Endodermal cell (in vitro differentiated cells): ENCODE measurements at regions not wholly inside any gene's neighbourhood (a gene's known extent, or its start where the extent isn't known, plus 50 kb on each side); places are given as distances from the start of the nearest gene placed in this dataset.

Experiments used
- DNase-seq: peaks from one replicate; pipeline ENCODE4 v3.0.0-alpha.2; 2017
- H3K27ac ChIP-seq: 2 replicates; pipeline ENCODE4 v1.5.1; 2013; ENCODE audit warnings: mild to moderate bottlenecking, low read depth, low read length, moderate library complexity
- H3K27me3 ChIP-seq: 2 replicates; pipeline ENCODE4 v1.6.1; 2013; ENCODE audit warnings: mild to moderate bottlenecking, low read length, moderate library complexity; ENCODE audit not compliant: insufficient read depth, control insufficient read depth, poor library complexity, severe bottlenecking
- H3K36me3 ChIP-seq: 2 replicates; pipeline ENCODE4 v1.7.0; 2013; ENCODE audit warnings: mild to moderate bottlenecking, low read length, moderate library complexity; ENCODE audit not compliant: control insufficient read depth, insufficient read depth
- H3K4me1 ChIP-seq: one replicate; pipeline ENCODE4 v1.7.0; 2013; ENCODE audit warnings: low read length; ENCODE audit not compliant: control insufficient read depth, insufficient read depth
- H3K4me3 ChIP-seq: 2 replicates; pipeline ENCODE4 v1.5.1; 2013; ENCODE audit warnings: mild to moderate bottlenecking, low read length, moderate library complexity
- H3K9ac ChIP-seq: 2 replicates; pipeline ENCODE4 v1.6.1; 2013; ENCODE audit warnings: mild to moderate bottlenecking, low read length, moderate library complexity; ENCODE audit not compliant: poor library complexity, severe bottlenecking; ENCODE audit errors: extremely low read depth
- H3K9me3 ChIP-seq: 2 replicates; pipeline ENCODE4 v1.6.1; 2013; ENCODE audit warnings: mild to moderate bottlenecking, low read length, moderate library complexity; ENCODE audit not compliant: control insufficient read depth
- H3K27ac Mint-ChIP-seq: 2 replicates; pipeline ENCODE4 v1.8.0; 2020; ENCODE audit warnings: mixed read lengths
- H3K27me3 Mint-ChIP-seq: 2 replicates; pipeline ENCODE4 v1.8.0; 2021; ENCODE audit warnings: mild to moderate bottlenecking, mixed read lengths; ENCODE audit not compliant: insufficient read depth
- H3K36me3 Mint-ChIP-seq: 2 replicates; pipeline ENCODE4 v1.8.0; 2020; ENCODE audit warnings: low read depth, mixed read lengths
- H3K4me1 Mint-ChIP-seq: 2 replicates; pipeline ENCODE4 v1.8.0; 2020; ENCODE audit warnings: mixed read lengths
- H3K4me3 Mint-ChIP-seq: 2 replicates; pipeline ENCODE4 v1.8.0; 2020; ENCODE audit warnings: mild to moderate bottlenecking, moderate library complexity, mixed read lengths
- H3K9me3 Mint-ChIP-seq: 2 replicates; pipeline ENCODE4 v1.8.0; 2020; ENCODE audit warnings: mild to moderate bottlenecking, mixed read lengths
- WGBS, 2 experiments: methylation state at CpG; one replicate each; pipeline versions ENCODE4 v1.1.5 to v1.1.7; 2013; ENCODE audit warnings: missing lambda C conversion rate in 2 of 2, mixed read lengths in 1 of 2; ENCODE audit not compliant: insufficient coverage in 1 of 2, insufficient read length in 1 of 2; 5-methylcytosine and 5-hydroxymethylcytosine counted together
- TF ChIP-seq, protein P1 (sequence below): fragments of 200-600 bp; sonication (generic); conservative IDR thresholded peaks from 2 replicates; pipeline ENCODE4 v1.5.0; 2021; ENCODE audit warnings: antibody characterized with exemption, mild to moderate bottlenecking

GRCh38 chr6:113595911-113596376 lies 261.2 kb upstream of the MARCKS start:
- Mint-ChIP-seq H3K27ac (no peak overlapping the region), H3K9me3 (peaks cover 2% of the 10 kb centered on the region), H3K4me3 (no peak overlapping the region), H3K4me1 (peaks cover 35% of the 10 kb centered on the region), H3K36me3 (no peaks in the 10 kb centered on the region), H3K27me3 (no peaks in the 10 kb centered on the region)
- H3K9ac ChIP-seq = no peak overlapping the region
- H3K9me3 ChIP-seq = no peaks in the 10 kb centered on the region
- DNase-seq = no peak
- H3K4me1 ChIP-seq = peaks cover 3% of the 10 kb centered on the region
- no peaks in the 10 kb centered on the region for H3K36me3 ChIP-seq
- TF ChIP-seq, protein P1, sequence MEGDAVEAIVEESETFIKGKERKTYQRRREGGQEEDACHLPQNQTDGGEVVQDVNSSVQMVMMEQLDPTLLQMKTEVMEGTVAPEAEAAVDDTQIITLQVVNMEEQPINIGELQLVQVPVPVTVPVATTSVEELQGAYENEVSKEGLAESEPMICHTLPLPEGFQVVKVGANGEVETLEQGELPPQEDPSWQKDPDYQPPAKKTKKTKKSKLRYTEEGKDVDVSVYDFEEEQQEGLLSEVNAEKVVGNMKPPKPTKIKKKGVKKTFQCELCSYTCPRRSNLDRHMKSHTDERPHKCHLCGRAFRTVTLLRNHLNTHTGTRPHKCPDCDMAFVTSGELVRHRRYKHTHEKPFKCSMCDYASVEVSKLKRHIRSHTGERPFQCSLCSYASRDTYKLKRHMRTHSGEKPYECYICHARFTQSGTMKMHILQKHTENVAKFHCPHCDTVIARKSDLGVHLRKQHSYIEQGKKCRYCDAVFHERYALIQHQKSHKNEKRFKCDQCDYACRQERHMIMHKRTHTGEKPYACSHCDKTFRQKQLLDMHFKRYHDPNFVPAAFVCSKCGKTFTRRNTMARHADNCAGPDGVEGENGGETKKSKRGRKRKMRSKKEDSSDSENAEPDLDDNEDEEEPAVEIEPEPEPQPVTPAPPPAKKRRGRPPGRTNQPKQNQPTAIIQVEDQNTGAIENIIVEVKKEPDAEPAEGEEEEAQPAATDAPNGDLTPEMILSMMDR = no peak
- 94 to 95% methylated on average over 4 to 6 of the region's 6 CpGs for WGBS, 2 experiments
- no peak overlapping the region for H3K27ac ChIP-seq
- H3K27me3 ChIP-seq = no peaks in the 10 kb centered on the region
- no peak overlapping the region for H3K4me3 ChIP-seq

GRCh38 chr6:113596387-113597230 lies 260.5 kb upstream of the MARCKS start:
- no peaks in the 10 kb centered on the region for H3K27me3 Mint-ChIP-seq
- peaks cover 30% of the 10 kb centered on the region for H3K4me1 Mint-ChIP-seq
- no peak for DNase-seq
- Histone ChIP-seq H3K36me3 (no peaks in the 10 kb centered on the region), H3K4me3 (no peak overlapping the region), H3K27me3 (no peaks in the 10 kb centered on the region), H3K4me1 (peaks cover 3% of the 10 kb centered on the region), H3K9ac (no peak overlapping the region), H3K27ac (no peak overlapping the region), H3K9me3 (no peaks in the 10 kb centered on the region)
- TF ChIP-seq, protein P1 = no peak
- H3K27ac Mint-ChIP-seq = no peak overlapping the region
- H3K4me3 Mint-ChIP-seq = no peak overlapping the region
- H3K36me3 Mint-ChIP-seq = no peaks in the 10 kb centered on the region
- 86 to 89% methylated on average over 5 of the region's 5 CpGs for WGBS, 2 experiments
- H3K9me3 Mint-ChIP-seq = peaks cover 2% of the 10 kb centered on the region

GRCh38 chr6:113597231-113597583 lies 259.9 kb upstream of the MARCKS start:
- no peak overlapping the region for H3K27ac ChIP-seq
- no peak overlapping the region for H3K4me3 Mint-ChIP-seq
- no peaks in the 10 kb centered on the region for H3K36me3 Mint-ChIP-seq
- no peak for DNase-seq
- WGBS, 2 experiments = 35 to 50% methylated on average over 1 of the region's 1 CpG
- H3K36me3 ChIP-seq = no peaks in the 10 kb centered on the region
- H3K9me3 Mint-ChIP-seq = peaks cover 2% of the 10 kb centered on the region
- no peak overlapping the region for H3K9ac ChIP-seq
- no peaks in the 10 kb centered on the region for H3K9me3 ChIP-seq
- H3K4me1 Mint-ChIP-seq = peaks cover 24% of the 10 kb centered on the region
- no peak overlapping the region for H3K27ac Mint-ChIP-seq
- no peaks in the 10 kb centered on the region for H3K27me3 Mint-ChIP-seq
- TF ChIP-seq, protein P1 = no peak
- H3K27me3 ChIP-seq = no peaks in the 10 kb centered on the region
- no peak overlapping the region for H3K4me3 ChIP-seq
- peaks cover 3% of the 10 kb centered on the region for H3K4me1 ChIP-seq
